IPS DF 19.7 (cell line): ENCODE measurements at regions not wholly inside any gene's neighbourhood (a gene's known extent, or its start where the extent isn't known, plus 50 kb on each side); places are given as distances from the start of the nearest gene placed in this dataset.
"Not testable (repeated sequence)": the region's sequence is repeated elsewhere in the genome, so short reads cannot be mapped to it uniquely, and the experiment has no call there.

Experiments
- DNase-seq: peaks from one replicate; pipeline ENCODE4 v3.0.0-alpha.2; 2013; ENCODE audit warnings: low read depth, low spot score

DNA sequence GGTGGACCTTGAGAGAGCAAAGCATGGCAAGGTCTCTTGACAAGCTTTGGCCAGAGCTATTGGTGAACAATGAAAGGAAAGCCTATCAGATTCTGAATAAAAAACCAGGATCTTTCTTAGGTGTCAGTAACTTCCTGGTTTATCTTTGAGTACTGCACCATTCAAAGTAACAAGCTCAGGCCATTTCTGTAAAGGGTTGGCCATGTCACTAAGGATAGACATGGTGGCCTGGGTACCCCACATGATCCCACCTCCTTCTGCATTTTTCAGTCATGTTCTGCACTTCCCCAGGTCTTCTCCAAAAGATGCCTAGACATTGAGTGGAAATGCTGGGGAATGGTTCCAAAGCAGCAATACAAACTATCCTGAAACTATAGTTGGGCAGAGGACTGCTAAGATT, 242.0 kb downstream of the ARHGAP12 start:
- no peak for DNase-seq

DNA sequence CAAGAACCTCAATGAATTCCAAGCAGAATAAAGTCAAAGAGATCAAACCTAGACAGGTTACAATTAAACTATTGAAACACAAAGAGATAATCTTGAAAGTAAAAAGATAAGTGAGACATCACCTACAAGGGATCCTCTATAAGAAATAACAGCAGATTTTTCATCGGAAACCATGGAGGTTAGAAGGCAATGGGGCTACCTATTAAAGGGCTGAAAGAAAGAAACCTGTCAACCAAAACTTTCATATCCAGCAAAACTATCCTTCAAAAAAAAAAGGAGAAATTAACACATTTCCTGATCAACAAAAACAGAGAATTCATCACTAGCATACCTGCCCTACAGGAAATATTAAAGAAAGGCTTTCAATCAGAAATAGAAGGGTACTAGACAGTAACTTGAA, 244.9 kb downstream of the ARHGAP12 start:
- DNase-seq, result no peak

DNA sequence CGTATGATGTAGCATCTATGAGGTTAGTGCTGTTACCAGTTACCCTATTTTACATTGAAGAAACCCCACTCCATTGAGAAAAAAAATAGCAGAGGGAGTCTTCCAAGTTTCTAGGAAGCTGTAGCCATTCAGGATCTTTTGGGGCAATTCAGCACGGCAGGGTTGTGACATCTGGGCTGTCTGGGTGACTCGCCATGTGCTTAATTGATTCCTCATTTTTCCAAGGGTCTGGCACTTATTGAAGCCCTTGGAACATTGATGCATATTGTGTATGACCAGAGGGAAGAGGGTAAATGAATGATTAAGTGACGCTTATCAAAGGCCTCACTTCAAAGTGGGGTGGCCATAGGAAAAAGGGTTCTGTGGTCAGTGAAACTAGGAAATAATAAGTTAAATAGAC, 248.7 kb downstream of the ARHGAP12 start:
- no peak for DNase-seq

DNA sequence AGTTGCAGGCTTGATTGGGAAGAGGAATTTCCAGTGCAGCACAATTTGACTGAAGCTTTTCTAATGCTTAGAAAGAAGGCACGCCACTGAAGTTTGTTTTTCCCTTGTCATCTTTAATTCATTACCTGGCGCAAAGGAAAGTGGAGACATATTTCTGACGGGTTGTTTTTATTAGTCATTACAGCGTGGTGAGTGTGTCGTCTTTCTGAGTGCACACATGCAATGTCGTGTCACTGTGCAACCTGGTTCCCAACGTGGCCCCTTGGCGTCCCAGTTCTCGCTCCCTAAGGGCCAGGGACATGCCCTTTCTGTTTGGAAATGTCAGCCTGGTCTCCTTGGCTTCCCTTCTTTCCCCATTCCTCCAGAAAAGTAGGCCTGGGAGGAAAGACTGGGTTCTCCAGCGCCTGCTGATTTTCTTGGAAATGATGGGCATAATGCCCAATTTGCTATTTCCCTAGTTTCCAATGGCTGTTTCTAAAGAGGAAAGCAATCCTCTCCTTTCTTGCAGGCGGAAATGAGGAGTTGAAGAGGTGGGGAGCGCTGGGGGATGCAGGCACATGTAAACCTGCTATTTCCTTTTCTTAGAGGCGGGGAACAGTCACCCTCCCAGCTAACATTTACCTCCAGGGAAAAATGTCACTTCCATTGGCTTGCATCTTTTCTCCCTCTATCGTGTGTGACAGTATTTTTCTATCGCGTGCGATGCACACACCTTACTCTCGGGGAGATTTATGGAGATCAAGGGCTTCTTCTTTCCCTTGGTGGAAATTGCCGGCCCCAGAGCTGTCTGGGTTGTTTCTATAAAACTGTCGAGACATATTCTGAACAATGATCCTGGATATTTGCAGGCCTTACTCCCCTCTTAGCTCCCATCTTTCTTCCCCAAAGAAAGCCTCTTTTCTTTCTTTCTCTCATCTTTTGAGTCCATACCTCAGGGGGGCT, 249.8 kb downstream of the ARHGAP12 start:
- no peak for DNase-seq

DNA sequence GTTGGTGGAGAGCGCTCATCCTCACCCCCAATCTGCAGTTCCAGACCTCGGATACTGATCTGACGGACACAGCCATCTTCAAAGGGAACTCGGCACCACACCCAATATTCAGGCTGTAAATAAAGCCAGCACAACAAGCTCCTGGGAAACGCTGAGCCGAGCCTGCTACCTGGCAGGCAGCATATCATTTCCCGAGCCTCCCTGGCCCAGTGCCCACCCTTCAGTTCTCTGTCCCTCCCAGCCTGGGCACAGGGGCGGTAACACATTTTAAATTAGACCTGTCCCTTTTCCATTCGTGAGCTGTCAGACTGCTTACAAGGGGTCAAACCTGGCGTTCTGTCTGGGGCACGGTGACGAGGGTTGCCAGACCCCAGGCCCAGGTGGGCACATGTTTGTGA, 250.5 kb downstream of the ARHGAP12 start:
- DNase-seq, result no peak

DNA sequence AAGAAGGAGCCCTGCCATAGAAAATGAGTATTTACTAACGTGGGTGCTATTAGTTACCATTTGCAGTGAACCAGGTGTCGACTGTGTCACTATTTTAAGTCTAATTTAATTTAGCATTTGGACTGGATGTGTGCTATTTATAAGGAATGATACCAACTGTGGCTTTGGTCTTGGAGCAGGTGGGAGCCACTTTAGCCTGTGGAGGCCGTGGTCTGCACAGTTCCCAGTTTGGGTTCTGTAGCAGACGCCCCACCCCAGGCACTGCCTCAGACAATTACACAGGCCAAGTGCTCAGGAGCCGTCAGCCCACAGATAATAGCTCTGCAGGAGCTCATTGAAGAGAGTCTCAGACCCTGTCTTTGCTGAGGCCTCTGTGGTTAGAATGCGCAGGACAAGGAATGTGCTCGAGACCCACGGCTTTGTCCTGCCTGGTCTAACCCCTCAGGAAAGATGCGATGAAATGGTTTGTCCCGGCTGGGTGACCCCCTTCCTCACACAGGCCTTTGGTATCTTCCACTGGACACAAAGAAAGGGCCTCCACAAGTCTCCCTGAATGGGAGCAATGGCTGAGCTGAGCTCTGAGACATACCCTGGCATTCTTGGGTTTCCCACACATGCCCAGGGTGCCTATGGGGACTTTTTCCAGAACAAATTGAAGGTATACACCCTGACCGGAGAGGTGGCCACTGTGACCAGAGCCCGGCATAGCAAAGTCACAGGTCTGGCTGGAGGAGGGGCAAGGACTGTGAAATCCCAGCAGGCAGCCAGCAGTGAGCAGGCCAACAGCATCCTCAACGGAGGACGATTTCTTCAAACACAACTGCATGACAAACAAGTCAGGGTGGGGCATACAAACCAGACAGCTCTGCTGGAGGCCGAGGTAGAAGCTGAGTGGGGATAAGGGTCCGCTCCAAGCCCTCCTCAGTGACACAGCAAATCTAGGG, 251.2 kb downstream of the ARHGAP12 start:
- peak; percentile 84 for DNase-seq

DNA sequence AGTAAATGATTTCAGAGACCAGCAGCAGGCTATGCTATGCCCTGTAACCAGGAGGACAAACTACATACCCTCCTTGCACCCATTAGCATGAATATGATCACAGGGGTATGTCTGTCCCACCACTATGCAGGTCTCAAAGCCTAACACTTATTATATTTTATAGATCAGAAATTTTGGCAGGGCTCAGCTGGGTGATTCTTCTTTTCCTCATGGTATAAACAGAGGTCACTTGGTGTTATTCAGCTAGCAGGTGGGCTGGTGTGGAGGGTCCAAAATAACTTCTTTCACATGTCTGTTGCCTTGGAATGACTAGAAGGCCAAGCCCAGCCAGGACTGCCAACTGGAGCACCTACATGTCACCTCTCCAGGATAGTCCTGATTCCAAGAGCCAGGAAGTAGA, 252.9 kb downstream of the ARHGAP12 start:
- no peak for DNase-seq

DNA sequence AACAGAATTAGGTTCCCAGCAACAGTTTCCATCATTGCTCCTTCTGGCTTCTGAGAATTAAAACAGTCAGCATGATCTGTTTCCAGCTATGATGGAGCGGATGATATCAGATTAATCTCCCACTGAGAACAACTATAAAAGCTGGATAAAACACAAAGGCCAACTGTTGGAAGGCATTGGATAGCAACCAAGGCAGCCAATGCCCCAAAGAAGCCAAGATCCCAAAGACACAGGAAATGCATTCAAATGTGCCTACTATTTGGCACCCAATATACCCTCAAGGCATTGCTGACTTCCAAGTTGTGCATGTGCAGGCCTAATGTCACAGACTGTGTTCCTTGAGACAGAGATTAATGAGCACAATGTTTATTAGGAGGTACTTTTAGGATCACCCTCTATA, 259.3 kb downstream of the ARHGAP12 start:
- DNase-seq, result no peak

DNA sequence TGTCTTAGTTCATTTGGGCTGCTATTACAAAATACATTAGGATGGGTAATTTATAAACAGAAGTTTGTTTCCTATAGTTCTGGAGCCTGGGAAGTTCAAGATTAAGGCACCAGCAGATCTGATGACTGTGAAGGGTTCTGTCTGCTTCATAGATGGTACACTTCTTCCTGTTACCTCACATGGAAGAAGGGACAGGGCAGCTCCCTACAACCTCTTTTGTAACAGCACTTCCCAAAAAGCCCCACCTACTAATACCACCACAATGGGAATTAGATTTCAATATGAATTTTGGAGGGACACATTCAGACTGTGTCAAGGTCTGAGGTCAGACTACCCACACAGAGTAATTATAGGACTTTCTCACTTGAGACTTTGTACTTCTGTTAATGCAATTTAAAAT, 260.3 kb downstream of the ARHGAP12 start:
- DNase-seq, result no peak

DNA sequence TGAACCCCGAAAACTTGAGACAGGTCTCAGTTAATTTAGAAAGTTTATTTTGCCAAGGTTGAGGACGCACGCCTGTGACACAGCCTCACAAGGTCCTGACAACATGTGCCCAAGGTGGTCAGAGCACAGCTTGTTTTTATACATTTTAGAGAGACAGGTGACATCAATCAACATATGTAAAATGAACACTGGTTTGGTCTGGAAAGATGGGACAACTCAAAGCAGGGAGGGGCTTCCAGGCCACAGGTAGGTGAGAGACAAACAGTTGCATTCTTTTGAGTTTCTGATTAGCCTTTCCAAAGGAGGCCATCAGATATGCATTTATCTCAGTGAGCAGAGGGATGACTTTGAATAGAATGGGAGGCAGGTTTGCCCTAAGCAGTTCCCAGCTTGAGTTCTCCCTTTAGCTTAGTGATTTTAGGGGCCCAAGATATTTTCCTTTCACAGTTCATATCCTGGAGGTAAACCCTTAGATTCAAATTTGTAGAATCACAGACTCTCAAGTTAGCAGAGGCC, 262.8 kb downstream of the ARHGAP12 start:
- not testable (repeated sequence) for DNase-seq

DNA sequence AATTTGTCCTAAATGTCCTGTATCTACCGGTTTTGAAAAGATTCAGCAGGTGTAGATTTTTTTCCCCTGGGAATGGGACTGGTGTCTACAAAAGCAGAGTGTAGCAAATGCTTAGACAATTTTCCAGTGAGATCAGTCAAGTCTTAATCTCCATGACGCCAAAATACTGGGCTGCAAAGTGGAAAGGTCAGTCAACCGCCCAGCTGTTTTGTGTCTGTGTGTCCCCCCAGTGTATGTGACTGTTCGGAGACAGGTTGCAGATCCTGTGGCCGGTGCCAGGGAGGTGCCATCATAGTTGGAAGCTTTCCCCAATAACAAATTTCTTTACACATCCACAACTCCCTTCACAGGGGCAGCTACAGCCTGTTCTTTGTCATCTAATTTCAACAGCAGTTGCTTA, 263.8 kb downstream of the ARHGAP12 start:
- no peak for DNase-seq

DNA sequence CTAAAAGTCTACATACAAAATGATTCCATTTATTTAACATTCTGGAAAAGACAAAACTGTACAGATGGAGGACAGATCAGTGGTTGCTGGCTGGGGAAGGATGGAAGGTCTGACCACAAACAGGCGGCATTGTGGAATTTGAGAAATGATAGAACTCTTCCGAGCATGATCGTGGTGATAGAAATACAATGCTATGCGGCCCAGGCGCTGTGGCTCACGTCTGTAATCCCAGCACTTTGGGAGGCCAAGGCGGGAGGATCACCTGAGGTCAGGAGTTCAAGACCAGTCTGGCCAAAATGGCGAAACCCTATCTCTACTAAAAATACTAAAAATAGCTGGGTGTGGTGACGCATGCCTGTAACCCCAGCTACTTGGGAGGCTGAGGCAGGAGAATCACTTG, 264.6 kb downstream of the ARHGAP12 start:
- DNase-seq, result not testable (repeated sequence)

DNA sequence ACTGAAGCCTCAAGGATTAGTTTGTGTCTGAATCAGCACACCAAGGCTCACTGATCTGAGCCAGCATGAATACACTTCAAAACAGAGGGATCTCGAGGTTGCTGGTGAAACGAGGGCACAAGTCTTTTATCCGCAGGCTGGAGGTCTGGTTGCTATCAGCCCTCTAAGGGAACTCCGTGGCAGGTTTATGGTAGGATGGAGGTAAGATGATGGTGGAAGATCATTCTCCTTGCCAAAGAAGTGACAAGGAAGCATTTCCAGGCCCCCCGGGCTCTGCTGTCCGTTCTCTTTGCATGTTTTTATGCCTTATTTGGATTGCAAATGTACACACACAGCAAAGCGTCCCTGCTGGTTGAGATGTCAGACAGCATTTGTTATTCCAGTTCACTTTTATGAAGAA, 268.3 kb downstream of the ARHGAP12 start:
- DNase-seq, result no peak

DNA sequence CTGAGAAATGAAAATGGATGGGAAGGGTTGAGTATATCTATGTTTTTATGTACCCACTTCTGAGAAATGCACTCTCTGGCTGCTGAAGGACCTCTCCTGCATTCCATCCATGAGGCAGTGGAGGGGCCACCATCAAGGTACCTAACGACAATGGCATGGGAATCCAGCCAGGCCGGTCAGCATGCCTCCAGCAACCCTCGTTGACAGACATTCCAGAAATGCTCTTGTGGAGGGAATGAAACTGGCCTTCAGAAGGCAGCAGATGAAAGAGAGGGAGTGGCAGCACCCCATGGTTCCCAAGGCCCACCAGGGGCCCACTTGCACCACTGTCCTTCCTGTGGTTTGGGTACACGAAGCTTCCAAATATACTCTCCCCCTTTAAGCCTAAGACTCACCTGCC, 269.0 kb downstream of the ARHGAP12 start:
- no peak for DNase-seq

DNA sequence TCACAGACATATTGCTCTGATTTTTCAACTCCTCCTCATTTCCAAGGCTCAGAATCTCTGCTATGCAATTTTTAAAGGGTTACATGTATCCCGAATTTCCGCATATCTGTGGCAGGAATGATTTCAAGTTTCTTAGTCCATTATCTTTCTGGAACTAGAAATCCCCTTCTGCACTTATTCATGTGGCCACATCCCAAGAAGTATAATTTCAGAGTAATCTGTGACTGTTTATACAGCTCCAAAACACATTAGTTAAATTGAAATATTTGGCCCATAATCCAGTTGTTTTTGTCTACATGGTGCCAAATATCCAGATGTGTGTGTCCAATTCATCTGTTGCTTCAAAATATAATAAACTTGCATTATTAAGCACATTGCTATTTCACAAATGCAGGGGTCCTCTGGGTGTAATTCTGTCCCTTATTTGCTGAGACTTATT, 271.2 kb downstream of the ARHGAP12 start:
- no peak for DNase-seq

DNA sequence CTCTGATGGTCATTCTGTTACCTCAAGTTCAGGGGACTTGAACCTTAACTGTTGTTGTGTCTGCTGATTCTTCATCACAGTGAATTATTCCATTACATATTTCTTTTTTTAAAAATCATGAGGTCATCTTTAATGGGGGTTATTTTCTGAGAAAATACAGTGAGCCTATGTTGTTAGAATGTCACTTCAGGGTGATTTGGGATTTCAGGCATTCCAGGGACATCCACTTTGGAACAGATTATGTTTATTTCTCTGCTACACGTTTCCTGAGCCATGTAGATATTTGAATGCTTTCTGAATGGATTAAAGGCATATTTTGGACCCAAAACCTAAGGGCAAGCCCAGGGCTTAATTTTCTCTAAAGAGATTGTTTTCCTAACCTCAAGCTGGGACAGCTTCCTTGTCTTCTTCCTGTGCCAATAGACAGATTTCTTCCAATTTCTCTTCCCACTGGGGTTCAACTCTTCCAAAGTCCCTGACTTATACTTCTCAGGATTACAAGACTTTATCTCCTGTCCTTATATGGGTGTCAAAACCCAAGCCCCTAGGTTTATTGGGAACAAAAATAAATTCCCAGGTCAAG, 271.7 kb downstream of the ARHGAP12 start:
- DNase-seq, result no peak

DNA sequence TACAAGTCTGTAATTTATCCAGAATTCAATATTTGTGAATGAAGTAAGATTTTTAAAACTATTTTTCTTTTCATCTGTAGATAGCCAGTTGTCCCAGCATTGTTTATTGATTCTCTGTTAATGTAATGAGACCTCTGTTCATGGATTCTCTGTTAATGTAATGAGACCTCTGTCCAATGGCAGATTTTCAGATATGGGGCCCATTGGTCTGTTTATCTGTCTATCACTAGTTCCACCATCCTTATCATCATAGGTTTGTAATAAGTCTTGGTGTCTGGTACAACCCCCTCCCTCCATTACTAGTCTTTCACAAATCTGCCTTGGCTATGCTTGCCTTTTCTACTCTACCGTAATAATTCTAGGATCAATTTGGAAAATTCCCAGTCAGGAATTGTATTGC, 276.6 kb downstream of the ARHGAP12 start:
- DNase-seq, result no peak

DNA sequence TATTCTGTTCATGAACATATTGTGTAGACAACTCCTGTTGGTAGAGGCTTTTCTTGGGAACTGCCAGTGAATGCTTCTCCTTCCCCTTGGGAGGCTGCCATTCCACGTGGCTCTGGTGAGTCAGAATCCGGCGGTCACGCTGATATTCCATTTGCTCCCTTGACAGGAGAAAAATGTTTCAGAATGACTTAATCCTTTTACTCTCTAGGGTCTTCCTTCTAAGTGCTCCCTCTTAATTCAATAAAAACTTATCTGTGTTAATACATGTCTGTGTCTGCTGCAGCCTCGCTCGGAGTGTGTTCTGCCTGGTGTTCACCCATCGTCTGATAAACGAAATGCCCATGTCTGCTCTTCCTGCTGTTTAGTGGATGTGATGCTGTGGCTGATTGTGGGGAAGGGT, 278.6 kb downstream of the ARHGAP12 start:
- no peak for DNase-seq

DNA sequence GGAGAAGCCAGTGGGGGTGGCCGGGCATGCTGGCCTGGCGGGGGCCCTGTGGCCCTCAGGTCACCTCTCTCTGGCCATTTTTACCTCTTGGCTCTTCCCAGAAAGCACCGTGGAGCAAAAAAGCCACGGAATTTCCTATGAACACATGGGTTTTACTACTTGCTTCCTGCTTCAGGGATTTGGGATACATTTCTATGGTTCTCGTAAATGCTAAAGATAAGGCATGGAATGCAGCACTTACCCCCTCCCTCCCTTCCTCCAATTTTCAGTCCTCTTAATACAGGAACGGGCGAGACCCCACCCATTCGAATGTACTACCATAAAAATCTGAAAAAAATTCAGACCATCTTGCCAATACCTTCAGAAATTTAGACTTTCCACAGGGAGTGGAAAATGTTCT, 279.7 kb downstream of the ARHGAP12 start:
- no peak for DNase-seq

DNA sequence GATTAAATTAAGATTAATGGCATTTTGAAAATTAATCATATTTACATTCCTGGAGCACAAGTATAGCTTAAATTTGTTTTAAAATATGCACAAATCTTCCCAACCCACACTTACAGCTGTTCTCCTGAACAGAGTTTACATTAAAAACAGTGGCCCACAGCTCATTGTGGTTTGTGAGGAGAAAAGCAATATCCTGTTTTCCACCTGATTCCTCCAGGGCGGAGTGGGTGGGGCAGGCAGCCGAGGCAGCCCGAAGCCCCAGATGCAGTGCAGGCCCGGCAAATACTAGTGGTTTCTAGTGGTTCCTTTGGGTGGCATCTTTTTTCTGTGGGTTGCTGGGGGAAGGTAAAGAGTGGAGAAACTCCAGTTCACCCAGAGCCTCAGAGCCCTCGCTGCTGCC, 280.8 kb downstream of the ARHGAP12 start:
- DNase-seq, result no peak

DNA sequence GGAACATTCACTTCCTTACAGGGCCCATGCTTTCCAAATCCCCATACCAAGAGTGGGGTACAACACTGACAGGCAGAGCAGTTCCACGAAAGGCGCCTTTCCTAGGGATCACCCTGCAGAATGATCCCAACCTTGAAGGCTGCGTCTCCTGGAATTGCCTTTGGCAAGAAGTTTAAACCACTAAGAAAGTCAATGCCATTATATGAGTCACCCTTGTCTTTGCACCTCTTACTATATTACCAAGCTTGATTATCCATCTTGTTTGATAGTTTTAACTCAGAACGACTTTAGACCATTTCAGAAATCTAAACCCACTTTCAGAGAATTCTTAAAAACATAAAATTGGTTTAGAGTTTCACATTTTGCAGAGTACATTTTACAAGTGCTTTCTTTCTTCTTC, 282.1 kb downstream of the ARHGAP12 start:
- DNase-seq, result no peak

DNA sequence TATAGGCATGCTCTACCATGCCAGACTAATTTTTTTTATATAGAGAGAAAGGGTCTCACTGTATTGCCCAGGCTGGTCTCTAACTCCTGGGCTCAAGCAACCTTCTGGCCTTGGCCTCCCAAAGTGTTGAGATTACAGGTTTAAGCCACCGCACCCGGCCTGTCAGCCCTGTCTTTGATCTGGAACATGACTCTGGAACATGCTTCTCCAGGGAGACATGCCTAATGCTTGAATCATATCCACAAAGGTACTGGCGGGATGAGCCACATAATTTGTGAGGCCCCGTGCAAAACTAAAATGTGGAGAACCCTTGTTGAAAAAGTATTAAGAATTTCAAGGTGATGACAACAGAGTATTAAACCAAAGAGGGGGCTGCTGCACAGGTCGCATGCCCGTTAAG, 282.8 kb downstream of the ARHGAP12 start:
- no peak for DNase-seq
